ENCODE measurements at regions not wholly inside any gene's neighbourhood (a gene's known extent, or its start where the extent isn't known, plus 50 kb on each side); places are given as distances from the start of the nearest gene placed in this dataset.

DNA sequence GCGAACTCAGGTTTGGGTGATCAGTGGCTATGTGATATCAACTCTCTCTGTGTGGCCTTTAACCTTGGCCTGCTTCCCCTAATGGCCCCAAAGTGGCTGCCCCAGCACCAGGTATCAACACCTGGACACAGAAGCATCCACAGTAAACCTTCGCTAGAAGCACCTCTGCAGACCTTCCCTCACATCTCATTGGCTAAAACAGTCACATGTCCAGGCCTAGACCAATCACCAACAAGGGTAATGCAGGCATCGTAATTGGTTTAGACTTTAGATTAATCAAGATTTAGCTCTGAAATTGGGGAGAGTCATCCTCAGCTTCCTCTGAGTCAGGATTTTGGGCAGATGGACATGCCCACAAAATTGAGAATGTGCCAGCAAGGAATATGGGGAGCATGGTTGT, 92.5 kb upstream of the MYL2 start:
- H3K27me3 ChIP-seq (ENCODE audit: control insufficient read depth, insufficient read depth, low read length) = peaks cover 3% of the 10 kb centered on the region
- H3K36me3 ChIP-seq (ENCODE audit: control insufficient read depth, insufficient read depth, low read length) = no peaks in the 10 kb centered on the region
- FAIRE-seq (peak; percentile 82), DNase-seq (ENCODE audit: low read depth) (no peak)
- TF ChIP-seq, protein P1, sequence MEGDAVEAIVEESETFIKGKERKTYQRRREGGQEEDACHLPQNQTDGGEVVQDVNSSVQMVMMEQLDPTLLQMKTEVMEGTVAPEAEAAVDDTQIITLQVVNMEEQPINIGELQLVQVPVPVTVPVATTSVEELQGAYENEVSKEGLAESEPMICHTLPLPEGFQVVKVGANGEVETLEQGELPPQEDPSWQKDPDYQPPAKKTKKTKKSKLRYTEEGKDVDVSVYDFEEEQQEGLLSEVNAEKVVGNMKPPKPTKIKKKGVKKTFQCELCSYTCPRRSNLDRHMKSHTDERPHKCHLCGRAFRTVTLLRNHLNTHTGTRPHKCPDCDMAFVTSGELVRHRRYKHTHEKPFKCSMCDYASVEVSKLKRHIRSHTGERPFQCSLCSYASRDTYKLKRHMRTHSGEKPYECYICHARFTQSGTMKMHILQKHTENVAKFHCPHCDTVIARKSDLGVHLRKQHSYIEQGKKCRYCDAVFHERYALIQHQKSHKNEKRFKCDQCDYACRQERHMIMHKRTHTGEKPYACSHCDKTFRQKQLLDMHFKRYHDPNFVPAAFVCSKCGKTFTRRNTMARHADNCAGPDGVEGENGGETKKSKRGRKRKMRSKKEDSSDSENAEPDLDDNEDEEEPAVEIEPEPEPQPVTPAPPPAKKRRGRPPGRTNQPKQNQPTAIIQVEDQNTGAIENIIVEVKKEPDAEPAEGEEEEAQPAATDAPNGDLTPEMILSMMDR (IDR thresholded peaks at IDR 0.05; ENCODE audit: insufficient read depth, low read length, severe bottlenecking) = no peak
- H3K4me3 ChIP-seq (ENCODE audit: low read depth, low read length) = no peak overlapping the region

DNA sequence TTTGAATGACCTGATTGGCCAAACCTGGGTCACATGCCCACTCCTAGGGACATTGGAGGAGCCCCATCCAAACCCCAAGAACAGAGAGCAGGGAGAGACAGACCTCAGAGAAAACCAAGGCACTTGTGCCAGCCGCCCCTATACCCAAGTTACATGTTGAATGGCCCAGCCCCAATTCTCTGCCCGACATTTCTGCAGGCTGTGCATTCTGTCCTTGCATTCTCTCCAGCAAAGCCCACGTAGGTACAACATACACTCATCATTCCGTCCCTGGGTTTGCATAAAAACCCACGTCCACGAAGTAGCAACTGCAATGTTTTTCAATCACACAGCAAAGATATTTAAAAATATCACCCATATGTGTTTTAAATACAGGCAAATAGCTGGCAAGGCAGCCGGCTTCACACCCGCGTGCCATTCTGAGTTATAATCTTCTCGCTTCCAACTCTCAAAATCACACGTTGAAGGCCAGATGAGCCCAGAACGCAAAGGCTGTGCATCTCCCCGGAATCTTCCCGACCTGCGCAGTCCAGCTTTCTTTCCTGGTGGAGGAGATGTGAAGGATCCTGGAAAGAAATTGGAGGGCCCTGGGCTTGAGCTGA, 91.7 kb upstream of the MYL2 start:
- DNase-seq (ENCODE audit: low read depth) (no peak), FAIRE-seq (no peak)
- TF ChIP-seq, protein P1 (IDR thresholded peaks at IDR 0.05; ENCODE audit: insufficient read depth, low read length, severe bottlenecking) = no peak
- H3K27me3 ChIP-seq (ENCODE audit: control insufficient read depth, insufficient read depth, low read length) = peaks cover 3% of the 10 kb centered on the region
- no peak overlapping the region for H3K4me3 ChIP-seq (ENCODE audit: low read depth, low read length)
- no peaks in the 10 kb centered on the region for H3K36me3 ChIP-seq (ENCODE audit: control insufficient read depth, insufficient read depth, low read length)

DNA sequence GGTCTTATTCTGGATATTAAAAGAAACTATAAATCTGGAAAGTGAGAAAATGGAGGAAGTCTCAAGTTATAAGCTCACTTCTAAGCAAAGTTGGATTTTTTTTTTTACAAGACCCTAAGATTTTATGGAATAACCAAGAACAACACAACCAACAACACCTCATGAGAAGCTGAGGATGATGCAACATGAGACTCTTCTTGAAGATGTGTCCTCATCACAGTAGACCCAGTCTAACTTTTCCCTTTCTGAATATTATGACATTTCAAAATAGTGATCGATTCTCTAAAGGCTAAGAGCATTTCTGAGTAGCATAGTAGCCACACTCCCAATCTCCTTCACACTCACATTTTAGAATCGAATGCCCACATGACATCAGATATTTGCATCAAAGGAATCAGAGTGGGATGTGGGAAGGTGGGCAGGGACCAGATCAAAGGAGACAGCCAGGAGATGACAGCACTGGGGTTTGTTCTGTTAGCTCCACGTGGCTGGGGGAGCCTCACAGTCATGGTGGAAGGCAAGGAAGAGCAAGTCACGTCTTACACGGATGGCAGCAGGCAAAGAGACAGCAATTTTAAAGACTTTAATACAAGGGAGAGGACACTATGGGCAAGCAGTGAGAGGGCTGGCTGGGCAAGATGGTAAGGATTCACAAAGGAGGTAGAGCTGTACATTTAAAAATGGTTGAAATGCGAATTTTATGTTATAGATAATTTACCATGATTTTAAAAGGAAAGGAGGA, 90.7 kb upstream of the MYL2 start:
- Histone ChIP-seq H3K4me3 (ENCODE audit: low read depth, low read length) (no peak overlapping the region), H3K36me3 (ENCODE audit: control insufficient read depth, insufficient read depth, low read length) (no peaks in the 10 kb centered on the region), H3K27me3 (ENCODE audit: control insufficient read depth, insufficient read depth, low read length) (peaks cover 2% of the 10 kb centered on the region)
- FAIRE-seq (no peak), DNase-seq (ENCODE audit: low read depth) (no peak)
- TF ChIP-seq, protein P1 (IDR thresholded peaks at IDR 0.05; ENCODE audit: insufficient read depth, low read length, severe bottlenecking) = no peak

DNA sequence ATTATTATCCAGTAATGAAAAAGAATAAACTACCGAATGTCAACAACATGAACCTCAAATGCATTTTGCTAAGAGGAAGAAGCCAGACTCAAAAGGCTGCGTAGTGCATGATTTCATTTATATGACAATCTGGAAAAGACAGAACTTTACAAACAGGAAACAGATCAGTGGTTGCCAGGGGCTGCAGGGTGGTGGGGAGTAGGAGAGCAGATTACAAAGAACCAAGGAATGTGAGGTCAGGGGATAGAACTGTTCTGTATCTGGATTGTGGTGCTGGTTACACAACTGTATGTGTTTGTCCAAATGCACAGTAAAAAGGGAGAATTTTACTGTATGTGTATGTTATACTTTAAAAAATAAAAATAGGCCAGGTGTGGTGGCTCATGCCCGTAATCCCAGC, 89.7 kb upstream of the MYL2 start:
- TF ChIP-seq, protein P1 (IDR thresholded peaks at IDR 0.05; ENCODE audit: insufficient read depth, low read length, severe bottlenecking) = no peak
- Histone ChIP-seq H3K4me3 (ENCODE audit: low read depth, low read length) (no peak overlapping the region), H3K27me3 (ENCODE audit: control insufficient read depth, insufficient read depth, low read length) (no peaks in the 10 kb centered on the region), H3K36me3 (ENCODE audit: control insufficient read depth, insufficient read depth, low read length) (no peaks in the 10 kb centered on the region)
- FAIRE-seq (no peak), DNase-seq (ENCODE audit: low read depth) (no peak)

DNA sequence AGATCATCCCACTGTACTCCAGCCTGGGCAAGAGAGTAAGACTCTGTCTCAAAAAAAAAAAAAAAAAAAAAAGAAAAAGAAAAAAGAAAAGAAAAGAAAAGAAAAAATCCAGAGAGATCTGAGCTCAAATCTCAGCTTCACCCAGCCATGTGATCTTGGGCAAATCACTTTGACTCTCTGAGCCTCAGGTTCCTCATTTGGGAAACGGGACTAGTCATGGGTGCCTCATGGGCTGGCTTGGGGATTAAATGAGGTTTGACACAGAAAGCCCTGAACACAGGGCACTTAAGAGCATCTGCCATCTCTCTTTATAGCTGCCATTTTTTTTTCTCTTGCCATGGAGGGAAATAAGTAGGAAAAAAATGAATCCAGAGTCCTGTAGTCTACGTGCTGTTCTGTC, 86.2 kb upstream of the MYL2 start:
- Histone ChIP-seq H3K4me3 (ENCODE audit: low read depth, low read length) (no peak overlapping the region), H3K36me3 (ENCODE audit: control insufficient read depth, insufficient read depth, low read length) (no peaks in the 10 kb centered on the region), H3K27me3 (ENCODE audit: control insufficient read depth, insufficient read depth, low read length) (peaks cover 3% of the 10 kb centered on the region)
- no peak for DNase-seq (ENCODE audit: low read depth)
- TF ChIP-seq, protein P1 (IDR thresholded peaks at IDR 0.05; ENCODE audit: insufficient read depth, low read length, severe bottlenecking) = no peak
- FAIRE-seq = no peak

Measured in bronchial epithelial cell (primary cell).